NCI-H446 (cell line): ENCODE measurements at regions not wholly inside any gene's neighbourhood (a gene's known extent, or its start where the extent isn't known, plus 50 kb on each side); places are given as distances from the start of the nearest gene placed in this dataset.

Experiments used
- DNase-seq, 2 experiments: peaks; one replicate each; lab custom pipeline; 2025; lab: John Stamatoyannopoulos, UW

- DNase-seq = no peak
These were observed 55.3 kb upstream of the POM121L12 start for GRCh38 chr7:52980129-52980528.

- no peak for DNase-seq
These were observed 62.3 kb upstream of the POM121L12 start for GRCh38 chr7:52973126-52973525.

GRCh38 chr7:52962402-52963076, 72.9 kb upstream of the POM121L12 start:
- DNase-seq = no peak

GRCh38 chr7:52961084-52961483, 74.3 kb upstream of the POM121L12 start:
- no peak for DNase-seq

- no peak for DNase-seq
These were observed 75.4 kb upstream of the POM121L12 start for GRCh38 chr7:52959878-52960660.

- DNase-seq = no peak
These were observed 76.1 kb upstream of the POM121L12 start for GRCh38 chr7:52959336-52959735.

- DNase-seq = no peak
These were observed 76.8 kb upstream of the POM121L12 start for GRCh38 chr7:52958621-52959140.

- no peak for DNase-seq
These were observed 79.0 kb upstream of the POM121L12 start for GRCh38 chr7:52956379-52956915.

GRCh38 chr7:52955522-52955921, 79.9 kb upstream of the POM121L12 start:
- DNase-seq = no peak

- DNase-seq = no peak
These were observed 90.5 kb upstream of the POM121L12 start for GRCh38 chr7:52944921-52945320.

GRCh38 chr7:52940481-52940880, 95.0 kb upstream of the POM121L12 start:
- no peak for DNase-seq

GRCh38 chr7:52938455-52939133, 96.8 kb upstream of the POM121L12 start:
- DNase-seq = no peak

- DNase-seq = no peak
These were observed 98.7 kb upstream of the POM121L12 start for GRCh38 chr7:52936750-52937149.

- DNase-seq = no peak
These were observed 106.8 kb upstream of the POM121L12 start for GRCh38 chr7:52928591-52928990.

GRCh38 chr7:52925332-52925731, 110.1 kb upstream of the POM121L12 start:
- DNase-seq = no peak

GRCh38 chr7:52920977-52921376, 114.5 kb upstream of the POM121L12 start:
- DNase-seq = no peak

- DNase-seq = no peak
These were observed 117.4 kb upstream of the POM121L12 start for GRCh38 chr7:52917982-52918578.

GRCh38 chr7:52911795-52912194, 123.6 kb upstream of the POM121L12 start:
- no peak for DNase-seq

GRCh38 chr7:52911326-52911725, 124.1 kb upstream of the POM121L12 start:
- DNase-seq = no peak

- DNase-seq = no peak
These were observed 125.5 kb upstream of the POM121L12 start for GRCh38 chr7:52909935-52910334.

- DNase-seq = no peak
These were observed 126.3 kb upstream of the POM121L12 start for GRCh38 chr7:52909131-52909530.

- no peak for DNase-seq
These were observed 137.7 kb upstream of the POM121L12 start for GRCh38 chr7:52897713-52898112.
